ENCODE measurements at regions not wholly inside any gene's neighbourhood (a gene's known extent, or its start where the extent isn't known, plus 50 kb on each side); places are given as distances from the start of the nearest gene placed in this dataset.

DNA sequence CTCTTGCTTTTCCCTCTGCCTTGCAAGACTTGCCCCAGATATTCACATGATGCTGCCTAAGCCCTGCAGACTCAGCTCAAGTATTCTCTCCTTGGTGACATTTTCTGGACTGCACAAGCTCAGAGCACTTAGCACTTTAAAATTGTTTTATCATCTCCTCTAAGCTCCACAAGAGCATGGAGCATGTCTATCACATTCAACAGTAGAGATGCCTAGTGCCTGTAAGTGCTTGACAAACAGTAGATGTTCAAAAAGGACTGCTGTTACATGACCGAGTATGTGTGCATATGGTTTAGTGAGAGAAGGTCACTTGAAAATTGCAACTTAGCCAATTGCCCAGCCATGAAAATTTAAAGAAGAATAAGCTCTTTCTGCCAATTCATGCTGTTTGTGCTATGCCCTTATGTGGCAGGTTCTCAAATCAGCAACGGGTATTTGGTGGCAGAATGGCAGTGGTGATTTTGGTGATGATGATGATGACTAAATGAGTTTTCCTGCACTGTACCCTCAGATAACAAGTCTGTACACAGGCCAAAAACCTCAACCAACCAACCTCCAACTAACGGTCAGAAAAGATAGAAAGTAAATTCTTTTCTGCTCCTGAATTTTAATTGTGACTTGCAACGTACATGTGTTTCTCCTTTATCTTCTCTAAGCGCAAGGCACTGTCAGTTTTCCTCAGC, 647.2 kb upstream of the UBE2E2 start:
- no peaks in the 10 kb centered on the region for H3K9me3 Mint-ChIP-seq
- intact Hi-C loops (cut with micrococcal nuclease): no loop called here
- peaks cover 4% of the 10 kb centered on the region for H3K27me3 Mint-ChIP-seq
- no peak overlapping the region for H3K4me3 Mint-ChIP-seq
- no peak overlapping the region for H3K27ac Mint-ChIP-seq
- no peaks in the 10 kb centered on the region for H3K4me1 Mint-ChIP-seq (ENCODE audit: low read depth)
- no peaks in the 10 kb centered on the region for H3K36me3 Mint-ChIP-seq (ENCODE audit: low read depth)

DNA sequence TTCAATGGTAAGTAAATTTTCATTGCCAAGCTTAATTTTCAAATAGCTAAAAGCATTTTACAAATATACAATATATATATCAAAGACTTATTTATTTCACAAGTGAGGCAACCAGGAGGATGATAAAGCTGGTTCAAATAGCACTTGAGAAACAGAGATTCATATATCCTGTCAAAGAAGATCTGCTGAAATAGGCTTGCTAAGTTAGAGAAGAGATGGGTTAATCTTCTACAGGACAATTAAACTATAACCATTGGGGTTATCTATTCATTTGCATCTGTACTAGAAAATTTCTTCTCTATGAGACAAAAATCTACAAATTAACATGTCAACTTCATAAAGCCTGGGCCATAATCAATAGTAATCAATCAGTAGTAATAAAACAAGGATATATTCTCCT, 637.7 kb upstream of the UBE2E2 start:
- intact Hi-C loops (cut with micrococcal nuclease): loop anchor here (2.0 kb wide), 1 partner anchor 321 kb away; no protein-coding TSS in a partner anchor
- no peaks in the 10 kb centered on the region for H3K9me3 Mint-ChIP-seq
- H3K27ac Mint-ChIP-seq: no peak overlapping the region
- no peak overlapping the region for H3K4me3 Mint-ChIP-seq
- H3K36me3 Mint-ChIP-seq (ENCODE audit: low read depth): no peaks in the 10 kb centered on the region
- H3K4me1 Mint-ChIP-seq (ENCODE audit: low read depth): peaks cover 10% of the 10 kb centered on the region
- H3K27me3 Mint-ChIP-seq: no peaks in the 10 kb centered on the region

- H3K27me3 Mint-ChIP-seq: no peaks in the 10 kb centered on the region
- H3K9me3 Mint-ChIP-seq: no peaks in the 10 kb centered on the region
- no peak overlapping the region for H3K4me3 Mint-ChIP-seq
- no peaks in the 10 kb centered on the region for H3K36me3 Mint-ChIP-seq (ENCODE audit: low read depth)
- H3K27ac Mint-ChIP-seq: no peak overlapping the region
- H3K4me1 Mint-ChIP-seq (ENCODE audit: low read depth): peaks cover 10% of the 10 kb centered on the region
- intact Hi-C loops (cut with micrococcal nuclease): no loop called here
Measured at GRCh38 chr3:22568285-22568684, 634.8 kb upstream of the UBE2E2 start.

DNA sequence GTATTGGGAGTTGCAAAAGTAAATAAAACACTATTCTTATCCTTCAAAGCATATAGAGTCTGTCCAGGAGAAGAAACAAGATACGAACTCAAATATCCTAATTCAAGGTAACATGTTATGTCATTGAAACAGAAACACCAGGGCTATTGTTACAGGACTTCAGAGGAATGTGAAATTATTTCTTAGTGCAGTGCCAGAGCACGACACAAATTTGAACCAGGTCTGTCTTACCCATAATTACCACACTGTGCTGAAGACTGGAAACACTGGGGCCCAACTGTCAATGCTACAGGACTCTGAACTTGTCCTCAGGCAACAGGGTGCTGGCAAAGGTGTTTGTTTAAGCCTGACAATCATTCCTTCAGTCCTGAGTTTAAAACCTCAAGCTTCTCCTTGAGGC, 633.6 kb upstream of the UBE2E2 start:
- Mint-ChIP-seq H3K4me3 (no peak overlapping the region), H3K27ac (no peak overlapping the region), H3K27me3 (no peaks in the 10 kb centered on the region), H3K9me3 (no peaks in the 10 kb centered on the region), H3K36me3 (ENCODE audit: low read depth) (no peaks in the 10 kb centered on the region), H3K4me1 (ENCODE audit: low read depth) (peaks cover 6% of the 10 kb centered on the region)
- intact Hi-C loops (cut with micrococcal nuclease): no loop called here

DNA sequence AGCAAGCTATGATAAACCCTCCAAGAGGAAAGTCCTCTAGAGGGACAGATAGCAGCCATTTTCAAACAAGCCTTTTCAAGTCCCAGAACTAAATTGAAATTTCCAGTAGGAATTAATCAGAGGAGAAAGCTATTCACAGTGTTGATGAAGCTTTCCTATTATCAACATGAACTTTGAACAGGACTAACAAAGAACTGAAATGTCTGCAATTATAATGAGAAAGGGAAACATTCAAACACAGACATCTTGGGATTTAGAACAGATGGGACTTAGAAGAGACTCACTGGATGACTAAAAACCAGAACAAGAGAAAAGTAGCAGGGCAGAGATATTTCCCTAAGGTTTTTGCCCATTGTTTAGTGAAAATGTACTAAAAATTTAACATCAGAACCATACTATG, 622.1 kb upstream of the UBE2E2 start:
- Mint-ChIP-seq H3K4me1 (ENCODE audit: low read depth) (no peaks in the 10 kb centered on the region), H3K36me3 (ENCODE audit: low read depth) (no peaks in the 10 kb centered on the region), H3K4me3 (no peak overlapping the region), H3K27me3 (no peaks in the 10 kb centered on the region), H3K27ac (no peak overlapping the region), H3K9me3 (peaks cover 9% of the 10 kb centered on the region)
- intact Hi-C loops (cut with micrococcal nuclease): no loop called here

DNA sequence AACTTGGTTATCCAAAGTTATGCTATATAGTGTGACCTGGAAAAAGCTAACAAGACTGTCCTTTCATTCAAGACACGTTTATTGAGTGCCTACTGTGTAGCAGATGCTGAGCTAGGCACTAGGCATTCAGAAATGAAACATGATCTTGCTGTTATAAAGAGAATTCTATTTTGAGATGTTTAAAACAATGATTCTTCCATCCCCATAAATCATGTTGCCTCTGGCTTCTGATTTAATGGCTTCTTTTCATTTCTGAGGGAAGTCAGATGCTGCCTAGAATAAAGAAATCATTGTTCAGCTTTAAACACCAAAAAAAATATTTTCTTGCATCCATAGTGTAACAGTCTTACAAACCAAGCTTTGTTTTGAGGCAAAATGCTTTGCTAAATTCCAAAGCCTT, 620.9 kb upstream of the UBE2E2 start:
- Mint-ChIP-seq H3K27ac (no peak overlapping the region), H3K27me3 (no peaks in the 10 kb centered on the region), H3K36me3 (ENCODE audit: low read depth) (no peaks in the 10 kb centered on the region), H3K9me3 (peaks cover 9% of the 10 kb centered on the region), H3K4me1 (ENCODE audit: low read depth) (no peaks in the 10 kb centered on the region), H3K4me3 (no peak overlapping the region)
- intact Hi-C loops (cut with micrococcal nuclease): no loop called here

- Mint-ChIP-seq H3K36me3 (ENCODE audit: low read depth) (no peaks in the 10 kb centered on the region), H3K27me3 (no peaks in the 10 kb centered on the region), H3K4me3 (no peak overlapping the region), H3K4me1 (ENCODE audit: low read depth) (no peaks in the 10 kb centered on the region), H3K27ac (no peak overlapping the region), H3K9me3 (peaks cover 9% of the 10 kb centered on the region)
- intact Hi-C loops (cut with micrococcal nuclease): no loop called here
Measured at GRCh38 chr3:22585504-22585903, 617.6 kb upstream of the UBE2E2 start.

DNA sequence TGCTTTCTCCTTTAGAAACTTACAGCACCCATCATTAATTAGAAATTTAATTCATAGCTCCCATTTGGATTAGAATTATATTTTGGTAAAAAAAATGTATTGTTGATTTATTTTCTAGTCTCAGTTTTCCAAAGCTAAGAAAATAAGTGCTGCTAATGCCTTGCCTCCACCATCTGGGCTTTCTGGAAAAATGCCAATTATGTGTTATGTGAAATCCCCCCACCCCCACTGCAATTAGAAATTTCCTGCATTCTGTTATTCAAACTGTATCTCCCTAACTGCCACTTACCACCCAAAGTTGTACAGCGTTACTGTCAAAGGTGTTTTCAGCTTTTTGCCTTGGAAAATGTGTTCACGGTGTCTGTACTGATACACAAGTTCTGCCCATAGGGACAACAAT, 617.2 kb upstream of the UBE2E2 start:
- intact Hi-C loops (cut with micrococcal nuclease): no loop called here
- H3K27ac Mint-ChIP-seq: no peak overlapping the region
- H3K27me3 Mint-ChIP-seq: no peaks in the 10 kb centered on the region
- H3K36me3 Mint-ChIP-seq (ENCODE audit: low read depth): no peaks in the 10 kb centered on the region
- H3K4me3 Mint-ChIP-seq: no peak overlapping the region
- H3K4me1 Mint-ChIP-seq (ENCODE audit: low read depth): no peaks in the 10 kb centered on the region
- H3K9me3 Mint-ChIP-seq: peaks cover 9% of the 10 kb centered on the region

GRCh38 chr3:22587446-22587845, 615.7 kb upstream of the UBE2E2 start:
- H3K9me3 Mint-ChIP-seq: peaks cover 9% of the 10 kb centered on the region
- intact Hi-C loops (cut with micrococcal nuclease): no loop called here
- no peak overlapping the region for H3K27ac Mint-ChIP-seq
- no peak overlapping the region for H3K4me3 Mint-ChIP-seq
- H3K36me3 Mint-ChIP-seq (ENCODE audit: low read depth): no peaks in the 10 kb centered on the region
- H3K4me1 Mint-ChIP-seq (ENCODE audit: low read depth): no peaks in the 10 kb centered on the region
- H3K27me3 Mint-ChIP-seq: no peaks in the 10 kb centered on the region

DNA sequence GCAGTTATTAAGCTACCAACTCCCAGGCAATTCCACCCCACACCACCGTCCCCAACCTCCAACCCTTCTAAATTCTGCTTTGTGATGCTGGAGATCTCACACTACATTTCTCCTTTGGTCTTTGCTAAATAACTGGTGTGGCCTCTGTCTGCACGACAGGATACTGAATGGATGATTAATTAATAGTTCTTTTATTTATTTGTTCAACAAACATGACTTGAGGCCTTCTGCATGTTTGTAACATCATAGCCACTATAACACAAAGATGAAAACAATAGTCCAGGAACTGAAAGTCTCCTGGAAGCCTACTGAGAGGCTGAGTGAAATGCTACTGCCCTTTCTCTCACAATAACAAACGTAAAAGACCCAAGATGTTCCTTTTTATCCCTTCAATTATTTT, 609.5 kb upstream of the UBE2E2 start:
- intact Hi-C loops (cut with micrococcal nuclease): no loop called here
- Mint-ChIP-seq H3K9me3 (peaks cover 34% of the 10 kb centered on the region), H3K27me3 (no peaks in the 10 kb centered on the region), H3K4me3 (no peak overlapping the region), H3K27ac (no peak overlapping the region), H3K36me3 (ENCODE audit: low read depth) (no peaks in the 10 kb centered on the region), H3K4me1 (ENCODE audit: low read depth) (no peaks in the 10 kb centered on the region)

- intact Hi-C loops (cut with micrococcal nuclease): no loop called here
- no peaks in the 10 kb centered on the region for H3K27me3 Mint-ChIP-seq
Measured at GRCh38 chr3:22594990-22595389, 608.1 kb upstream of the UBE2E2 start.

GRCh38 chr3:22606461-22606860, 596.7 kb upstream of the UBE2E2 start:
- Mint-ChIP-seq H3K9me3 (no peaks in the 10 kb centered on the region), H3K27ac (no peak overlapping the region), H3K4me1 (ENCODE audit: low read depth) (no peaks in the 10 kb centered on the region), H3K36me3 (ENCODE audit: low read depth) (no peaks in the 10 kb centered on the region), H3K27me3 (no peaks in the 10 kb centered on the region), H3K4me3 (no peak overlapping the region)
- intact Hi-C loops (cut with micrococcal nuclease): no loop called here

More at GRCh38 chr3:22594990-22595389, 608.1 kb upstream of the UBE2E2 start:
- Mint-ChIP-seq H3K4me3 (no peak overlapping the region), H3K4me1 (ENCODE audit: low read depth) (no peaks in the 10 kb centered on the region), H3K9me3 (peaks cover 34% of the 10 kb centered on the region), H3K36me3 (ENCODE audit: low read depth) (no peaks in the 10 kb centered on the region), H3K27ac (no peak overlapping the region)

DNA sequence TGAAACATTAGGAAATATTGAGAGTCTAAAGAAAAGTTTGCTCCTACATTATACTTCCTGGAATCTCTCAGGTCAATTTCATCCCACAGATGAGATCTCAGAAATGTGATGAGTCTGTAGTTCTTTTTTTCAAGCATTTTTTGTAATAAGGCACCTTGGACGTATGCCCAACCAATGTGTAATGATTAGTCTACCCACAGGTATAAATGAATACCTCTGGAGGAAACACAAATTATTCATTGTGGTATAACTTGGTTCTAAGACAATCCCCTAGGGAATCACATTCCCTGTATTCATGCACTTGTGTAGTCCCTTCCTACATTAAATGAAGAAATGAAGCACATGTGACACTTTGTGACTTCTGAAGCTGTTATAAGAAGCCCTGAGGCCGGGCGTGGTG, 596.2 kb upstream of the UBE2E2 start:
- no peak overlapping the region for H3K4me3 Mint-ChIP-seq
- no peaks in the 10 kb centered on the region for H3K27me3 Mint-ChIP-seq
- H3K9me3 Mint-ChIP-seq: no peaks in the 10 kb centered on the region
- no peaks in the 10 kb centered on the region for H3K36me3 Mint-ChIP-seq (ENCODE audit: low read depth)
- intact Hi-C loops (cut with micrococcal nuclease): no loop called here
- no peak overlapping the region for H3K27ac Mint-ChIP-seq
- no peaks in the 10 kb centered on the region for H3K4me1 Mint-ChIP-seq (ENCODE audit: low read depth)

- intact Hi-C loops (cut with micrococcal nuclease): no loop called here
- H3K4me3 Mint-ChIP-seq: no peak overlapping the region
- H3K4me1 Mint-ChIP-seq (ENCODE audit: low read depth): no peaks in the 10 kb centered on the region
- no peaks in the 10 kb centered on the region for H3K36me3 Mint-ChIP-seq (ENCODE audit: low read depth)
- H3K27ac Mint-ChIP-seq: no peak overlapping the region
- no peaks in the 10 kb centered on the region for H3K27me3 Mint-ChIP-seq
- no peaks in the 10 kb centered on the region for H3K9me3 Mint-ChIP-seq
Measured at GRCh38 chr3:22608093-22608492, 595.0 kb upstream of the UBE2E2 start.

GRCh38 chr3:22608721-22609120, 594.4 kb upstream of the UBE2E2 start:
- Mint-ChIP-seq H3K4me3 (no peak overlapping the region), H3K27me3 (no peaks in the 10 kb centered on the region), H3K4me1 (ENCODE audit: low read depth) (no peaks in the 10 kb centered on the region), H3K9me3 (no peaks in the 10 kb centered on the region), H3K27ac (no peak overlapping the region), H3K36me3 (ENCODE audit: low read depth) (no peaks in the 10 kb centered on the region)
- intact Hi-C loops (cut with micrococcal nuclease): no loop called here
